D721Med (cell line): ENCODE measurements at regions not wholly inside any gene's neighbourhood (a gene's known extent, or its start where the extent isn't known, plus 50 kb on each side); places are given as distances from the start of the nearest gene placed in this dataset.
"Not testable (repeated sequence)": the region's sequence is repeated elsewhere in the genome, so short reads cannot be mapped to it uniquely, and the experiment has no call there.

Experiments used
- DNase-seq: peaks from one replicate; pipeline ENCODE4 v3.0.0; 2011; ENCODE audit warnings: low spot score; ENCODE audit not compliant: insufficient read length
- FAIRE-seq: peaks from 2 replicates; lab custom pipeline; 2011; peaks lifted over from hg19 to GRCh38; lab: Jason Lieb, UNC
- CTCF ChIP-seq: IDR thresholded peaks from 2 replicates; pipeline ENCODE4 v1.5.1; 2012; ENCODE audit warnings: mild to moderate bottlenecking, control low read depth; ENCODE audit not compliant: insufficient read depth; ENCODE audit errors: missing control alignments

DNA sequence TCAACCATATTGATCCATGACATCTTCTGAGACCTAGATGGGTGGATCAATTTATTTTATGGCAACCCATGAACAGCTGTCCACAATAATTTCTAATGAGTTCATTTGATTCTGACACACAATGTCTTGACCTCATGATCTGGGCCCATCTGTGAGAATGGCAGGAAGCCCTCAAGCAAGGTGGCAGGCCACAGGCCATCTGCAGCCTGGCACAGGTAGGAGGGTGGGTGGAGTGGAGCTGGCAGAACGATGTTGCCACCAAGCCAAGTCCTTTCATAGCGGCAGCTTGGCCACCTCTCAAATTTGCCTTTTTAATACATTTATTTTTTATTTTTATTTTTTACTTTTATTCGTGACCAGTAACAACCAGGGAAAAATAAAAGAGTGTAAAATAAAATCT, 1181.6 kb upstream of the SORCS1 start:
- no peak for DNase-seq
- no peak for FAIRE-seq
- TF ChIP-seq CTCF = no peak

- FAIRE-seq = no peak
- no peak for DNase-seq
- no peak for TF ChIP-seq CTCF
Measured at GRCh38 chr10:108338146-108338545, 1173.6 kb upstream of the SORCS1 start.

- FAIRE-seq (no peak), DNase-seq (no peak)
- no peak for TF ChIP-seq CTCF
Measured at GRCh38 chr10:108336836-108337235, 1172.3 kb upstream of the SORCS1 start.

DNA sequence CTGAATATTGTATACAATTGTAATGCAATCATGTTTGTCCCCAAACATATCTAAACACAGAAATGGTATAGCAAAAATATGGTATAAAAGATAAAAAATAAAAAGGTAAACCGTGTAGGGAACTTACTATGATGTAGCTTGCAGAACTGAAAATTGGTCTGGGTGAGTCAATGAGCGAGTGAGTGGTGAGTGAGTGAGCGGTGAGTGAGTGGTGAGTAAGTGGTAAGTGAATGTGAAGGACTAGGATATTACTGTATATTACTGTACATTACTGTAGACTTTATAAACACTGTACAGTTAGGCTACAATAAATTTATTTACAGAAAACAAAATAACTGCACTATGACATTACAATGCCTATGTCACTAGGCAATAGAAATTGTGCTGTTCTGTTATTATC, 1163.2 kb upstream of the SORCS1 start:
- no peak for TF ChIP-seq CTCF
- FAIRE-seq (no peak), DNase-seq (no peak)

- TF ChIP-seq CTCF = no peak
- FAIRE-seq (no peak), DNase-seq (no peak)
Measured at GRCh38 chr10:108323274-108323798, 1158.8 kb upstream of the SORCS1 start.

- no peak for TF ChIP-seq CTCF
- DNase-seq (no peak), FAIRE-seq (no peak)
Measured at GRCh38 chr10:108319434-108320222, 1155.1 kb upstream of the SORCS1 start.

- FAIRE-seq, DNase-seq: not testable (repeated sequence)
Measured at GRCh38 chr10:108315636-108316035, 1151.1 kb upstream of the SORCS1 start.

- no peak for DNase-seq
- no peak for FAIRE-seq
- TF ChIP-seq CTCF = no peak
Measured at GRCh38 chr10:108307925-108308312, 1143.4 kb upstream of the SORCS1 start.
